Left ventricle myocardium superior (tissue), 1 donor: ENCODE measurements at regions not wholly inside any gene's neighbourhood (a gene's known extent, or its start where the extent isn't known, plus 50 kb on each side); places are given as distances from the start of the nearest gene placed in this dataset.
"Not testable (repeated sequence)": the region's sequence is repeated elsewhere in the genome, so short reads cannot be mapped to it uniquely, and the experiment has no call there.

ENCODE experiments used
- ATAC-seq: fragments of 200-7000 bp; cut with Tn5 transposase; one replicate; pipeline ENCODE4 v1.9.1; 2020; ENCODE audit warnings: mild to moderate bottlenecking, moderate library complexity
- DNase-seq: peaks from one replicate; pipeline ENCODE4 v3.0.0-alpha.2; 2020
- intact Hi-C: fragments of 100-400 bp; cut with micrococcal nuclease; formaldehyde crosslinking; loops from one replicate; pipeline ENCODE4 v1.11.0; 2022
- donor health status: DM: no; HTN: yes; CAD: no; lungs with severe emphysema.

GRCh38 chr5:111635916-111636570 is 121.0 kb downstream of the NREP start:
- DNase-seq: no peak
- intact Hi-C loops: no loop called here
- no peak for ATAC-seq

GRCh38 chr5:111635151-111635902 is 121.7 kb downstream of the NREP start:
- DNase-seq (peak; percentile 32), ATAC-seq (peak; percentile 47)
- intact Hi-C loops: no loop called here

- DNase-seq: no peak
- ATAC-seq: no peak
- intact Hi-C loops: no loop called here
Measured at GRCh38 chr5:111631328-111631727, 119.0 kb upstream of the STARD4 start.

- intact Hi-C loops: no loop called here
- DNase-seq (no peak), ATAC-seq (peak; percentile 61)
Measured at GRCh38 chr5:111628901-111629300, 116.6 kb upstream of the STARD4 start.

- DNase-seq (no peak), ATAC-seq (no peak)
- intact Hi-C loops: no loop called here
Measured at GRCh38 chr5:111627862-111628261, 115.5 kb upstream of the STARD4 start.

GRCh38 chr5:111626473-111627148 is 114.3 kb upstream of the STARD4 start:
- ATAC-seq: no peak

GRCh38 chr5:111618623-111619271 is 106.4 kb upstream of the STARD4 start:
- DNase-seq (no peak), ATAC-seq (no peak)
- intact Hi-C loops: no loop called here

More at GRCh38 chr5:111626473-111627148, 114.3 kb upstream of the STARD4 start:
- no peak for DNase-seq
- intact Hi-C loops: no loop called here

GRCh38 chr5:111615054-111615453 is 102.7 kb upstream of the STARD4 start:
- ATAC-seq (no peak), DNase-seq (no peak)
- intact Hi-C loops: no loop called here

- ATAC-seq, DNase-seq, intact Hi-C loops: not testable (repeated sequence)
Measured at GRCh38 chr5:111612013-111612630, 99.8 kb upstream of the STARD4 start.

GRCh38 chr5:111606194-111606593 is 93.9 kb upstream of the STARD4 start:
- ATAC-seq: no peak
- intact Hi-C loops: no loop called here
- no peak for DNase-seq

- ATAC-seq: no peak
- DNase-seq: no peak
- intact Hi-C loops: no loop called here
Measured at GRCh38 chr5:111603446-111603827, 91.1 kb upstream of the STARD4 start.

- no peak for ATAC-seq
- intact Hi-C loops: no loop called here
- DNase-seq: no peak
Measured at GRCh38 chr5:111602817-111603445, 90.6 kb upstream of the STARD4 start.

- ATAC-seq (no peak), DNase-seq (no peak)
- intact Hi-C loops: no loop called here
Measured at GRCh38 chr5:111598996-111599395, 86.7 kb upstream of the STARD4 start.

- intact Hi-C loops: no loop called here
- ATAC-seq (no peak), DNase-seq (no peak)
Measured at GRCh38 chr5:111597491-111597890, 85.2 kb upstream of the STARD4 start.

- intact Hi-C loops: no loop called here
Measured at GRCh38 chr5:111596705-111597104, 84.4 kb upstream of the STARD4 start.

GRCh38 chr5:111595425-111595824 is 83.1 kb upstream of the STARD4 start:
- ATAC-seq (no peak), DNase-seq (no peak)
- intact Hi-C loops: no loop called here

More at GRCh38 chr5:111596705-111597104, 84.4 kb upstream of the STARD4 start:
- no peak for DNase-seq
- ATAC-seq: no peak

- ATAC-seq (peak; percentile 39), DNase-seq (no peak)
- intact Hi-C loops: no loop called here
Measured at GRCh38 chr5:111589316-111589715, 77.0 kb upstream of the STARD4 start.

GRCh38 chr5:111587728-111588127 is 75.4 kb upstream of the STARD4 start:
- no peak for DNase-seq
- no peak for ATAC-seq

GRCh38 chr5:111585946-111586345 is 73.6 kb upstream of the STARD4 start:
- intact Hi-C loops: no loop called here
- DNase-seq: no peak
- no peak for ATAC-seq

More at GRCh38 chr5:111587728-111588127, 75.4 kb upstream of the STARD4 start:
- intact Hi-C loops: no loop called here
